Left lobe of liver (tissue), 2 donors: ENCODE measurements at regions not wholly inside any gene's neighbourhood (a gene's known extent, or its start where the extent isn't known, plus 50 kb on each side); places are given as distances from the start of the nearest gene placed in this dataset.
A peak's percentile ranks its signal among the peaks of the same experiment; 100 is the strongest.

Experiments used
- ATAC-seq: fragments of 200-7000 bp; cut with Tn5 transposase; one replicate; pipeline ENCODE4 v1.9.1; 2020; ENCODE audit warnings: mild to moderate bottlenecking, moderate library complexity
- DNase-seq: peaks from one replicate; pipeline ENCODE4 v3.0.0-alpha.2; 2020; ENCODE audit warnings: low spot score
- donor health status: DM: no; HTN: no; CAD: no; lungs with moderate emphysema.
- donor health status: DM: no; HTN: yes; CAD: no.

- ATAC-seq: no peak
- DNase-seq: no peak
Measured at GRCh38 chr9:107991581-107991980, 502.0 kb upstream of the KLF4 start.

DNA sequence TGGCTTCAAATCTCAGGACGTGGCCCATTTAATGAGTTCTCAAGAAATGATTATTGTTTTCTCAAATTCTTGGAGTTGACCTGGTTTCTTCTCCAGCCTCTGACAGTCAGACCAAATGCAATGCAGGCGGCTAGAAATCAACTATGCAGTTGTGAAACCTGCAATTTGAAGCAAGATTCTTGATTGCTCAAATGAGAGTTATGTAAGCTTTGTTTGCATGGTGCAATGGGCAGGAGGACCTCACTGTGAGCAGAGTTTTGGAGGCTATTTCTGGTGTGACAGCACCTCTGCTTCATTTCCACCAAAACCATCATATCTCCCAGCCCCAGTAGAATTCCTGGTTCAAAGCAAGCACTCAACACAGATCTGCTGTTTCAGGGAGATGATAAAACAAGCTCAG is 500.0 kb upstream of the KLF4 start:
- ATAC-seq (peak; percentile 94), DNase-seq (peak; percentile 55)

DNA sequence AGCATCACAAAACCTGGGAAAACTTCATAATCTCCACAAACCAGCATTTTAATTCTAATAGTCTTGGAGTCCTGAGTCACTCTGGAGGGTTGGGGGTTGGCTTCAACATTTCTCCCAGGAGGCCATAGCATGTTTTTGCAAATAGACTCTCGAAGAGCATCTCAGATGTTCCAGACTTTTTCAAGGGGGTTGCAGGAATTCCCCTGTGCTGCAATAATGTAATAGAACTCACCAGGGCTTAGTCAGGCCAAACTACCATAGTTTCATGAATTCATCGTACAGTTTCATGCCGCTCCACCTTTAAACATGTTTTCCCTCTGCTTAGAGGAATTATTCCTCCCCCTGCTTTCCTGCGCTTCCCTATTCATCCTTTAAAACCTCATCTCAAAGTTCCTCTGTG is 499.5 kb upstream of the KLF4 start:
- ATAC-seq (peak; percentile 25), DNase-seq (no peak)

DNA sequence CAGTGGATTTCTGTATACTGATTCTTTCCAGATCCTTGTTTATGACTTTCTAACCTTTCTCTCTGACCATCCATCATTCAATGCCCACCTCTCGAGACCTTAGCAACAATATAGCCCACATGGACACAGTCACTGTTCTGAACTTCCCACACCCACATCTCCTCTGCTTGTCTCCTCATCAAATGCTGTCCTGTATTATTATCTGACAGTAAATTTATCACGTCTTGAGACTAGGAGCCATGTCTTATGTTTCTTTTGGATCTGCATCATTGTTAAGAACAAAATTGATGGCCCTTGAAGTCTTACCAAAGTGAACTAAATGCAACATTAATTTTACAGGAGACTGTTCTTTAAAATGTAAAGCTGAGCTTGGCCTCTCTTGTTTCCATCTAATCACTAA is 495.4 kb upstream of the KLF4 start:
- ATAC-seq (no peak), DNase-seq (no peak)

DNA sequence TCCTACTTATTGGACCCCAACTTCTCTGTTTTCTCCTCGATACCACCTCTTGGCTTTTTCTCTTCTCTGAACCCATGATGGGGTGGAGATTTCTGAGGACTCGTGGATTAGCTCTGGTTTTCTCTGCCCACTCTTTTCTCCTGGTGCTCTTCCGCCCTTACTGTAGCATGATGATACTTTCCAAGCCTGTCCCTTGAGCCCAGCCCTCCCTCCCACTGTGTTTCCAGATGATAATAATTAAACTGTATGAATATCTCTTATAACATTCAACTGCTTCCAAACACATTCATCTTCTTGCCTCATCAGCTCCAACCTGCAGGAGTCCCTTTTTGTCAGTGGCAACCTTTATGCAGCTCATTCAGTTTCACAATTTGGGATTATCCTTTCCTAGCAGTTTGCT is 494.2 kb upstream of the KLF4 start:
- no peak for ATAC-seq
- DNase-seq: no peak

DNA sequence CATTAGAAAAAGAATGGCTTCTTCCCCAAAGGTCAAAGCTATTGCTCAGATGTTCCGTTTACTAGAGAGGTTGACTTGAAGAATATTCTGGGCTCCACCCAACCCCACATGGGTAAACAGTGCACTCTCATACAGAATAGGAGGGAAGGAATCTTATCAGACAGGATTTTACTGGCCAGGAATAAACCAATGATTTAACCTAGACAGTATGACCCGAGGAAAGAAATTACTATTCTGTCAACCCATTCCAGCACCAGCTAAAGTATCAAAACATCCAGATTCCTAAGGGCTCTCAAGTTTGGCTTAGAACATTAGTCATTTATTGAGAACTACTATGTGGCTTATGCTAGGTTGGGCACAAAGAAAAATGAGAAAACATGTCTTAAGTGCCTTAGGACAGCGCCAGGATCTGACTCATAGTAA is 493.6 kb upstream of the KLF4 start:
- DNase-seq: no peak
- no peak for ATAC-seq

DNA sequence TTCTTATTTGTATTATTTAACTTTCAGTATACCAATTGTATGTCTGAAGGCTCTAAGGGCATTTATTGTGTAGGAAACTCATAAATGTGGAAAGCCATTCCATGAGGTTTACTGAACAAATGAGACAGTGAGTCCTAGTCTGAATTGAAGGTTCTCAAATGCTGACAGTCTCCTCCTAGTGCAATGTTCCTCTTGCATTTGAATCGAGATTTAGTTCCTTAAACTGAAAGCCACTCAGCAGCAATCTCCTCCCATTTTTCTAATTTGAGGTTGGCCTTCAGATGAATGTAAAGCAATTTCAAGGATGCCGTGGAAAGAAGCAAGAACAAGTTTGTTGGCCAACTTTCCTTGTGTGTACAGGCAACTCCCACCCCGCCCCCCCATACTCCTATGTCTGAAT is 493.2 kb upstream of the KLF4 start:
- DNase-seq (no peak), ATAC-seq (no peak)

GRCh38 chr9:107982001-107982400 is 492.4 kb upstream of the KLF4 start:
- DNase-seq: no peak
- no peak for ATAC-seq

DNA sequence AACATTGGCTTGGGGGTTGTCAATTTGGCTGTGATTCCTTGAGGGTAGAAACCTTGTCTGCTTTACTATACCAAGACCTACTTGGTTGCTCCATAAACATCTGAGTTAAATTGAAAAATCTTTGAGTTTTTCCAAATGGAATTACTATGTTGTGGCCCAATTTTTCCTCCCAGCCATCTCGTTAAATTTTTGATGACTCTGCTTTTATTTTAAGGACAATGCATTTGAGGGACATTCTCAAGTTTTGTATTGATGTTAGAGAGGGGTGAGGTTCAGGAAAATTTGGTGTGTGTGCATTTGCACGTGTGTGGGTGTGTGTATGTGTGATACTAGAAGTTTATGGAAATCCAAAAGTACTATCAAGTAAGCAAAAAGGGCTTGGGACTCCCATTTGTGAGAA is 491.4 kb upstream of the KLF4 start:
- DNase-seq (no peak), ATAC-seq (no peak)

DNA sequence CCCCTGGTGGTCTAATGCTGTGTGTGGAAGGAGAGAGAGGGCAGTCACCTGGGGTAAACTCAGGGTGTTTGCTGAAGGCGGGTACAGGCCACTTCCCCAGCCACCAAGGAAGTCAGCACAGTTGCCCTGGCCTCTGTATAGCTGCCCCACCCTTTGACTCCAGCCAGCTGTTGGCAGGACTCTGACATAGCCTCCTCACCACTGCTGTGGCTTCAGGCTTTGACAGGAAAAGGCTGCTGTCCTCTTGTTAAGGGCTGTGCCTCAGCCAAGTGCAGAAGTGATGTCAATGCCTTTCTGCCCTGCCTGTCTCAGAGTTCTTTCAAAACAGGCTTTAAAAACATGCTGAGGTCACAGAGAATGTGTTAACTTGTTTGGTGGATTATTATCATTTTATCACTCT is 487.2 kb upstream of the KLF4 start:
- DNase-seq (no peak), ATAC-seq (peak; percentile 63)

- no peak for ATAC-seq
- DNase-seq: no peak
Measured at GRCh38 chr9:107975426-107976010, 485.9 kb upstream of the KLF4 start.

- ATAC-seq: no peak
Measured at GRCh38 chr9:107973451-107973850, 483.9 kb upstream of the KLF4 start.

DNA sequence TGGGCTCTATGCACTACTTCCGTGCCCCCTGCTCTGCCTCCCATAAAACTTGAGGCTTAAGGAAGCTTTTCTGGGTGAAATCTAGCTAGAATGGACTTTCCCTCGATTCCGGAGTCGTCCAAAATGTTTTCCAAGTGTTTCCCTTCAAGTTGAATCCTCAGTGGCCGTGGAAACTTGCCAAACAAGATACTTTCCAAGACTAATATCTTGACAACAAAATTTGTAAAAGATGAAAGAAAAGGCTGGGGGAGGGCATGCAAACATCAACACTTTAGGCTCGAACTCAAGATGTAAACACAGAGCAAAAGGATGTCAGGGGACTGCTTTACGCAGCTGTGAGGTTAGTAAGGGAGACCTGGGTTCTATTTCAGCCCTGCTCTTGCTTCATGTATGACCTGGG is 482.8 kb upstream of the KLF4 start:
- DNase-seq (no peak), ATAC-seq (no peak)

More at GRCh38 chr9:107973451-107973850, 483.9 kb upstream of the KLF4 start:
- no peak for DNase-seq

DNA sequence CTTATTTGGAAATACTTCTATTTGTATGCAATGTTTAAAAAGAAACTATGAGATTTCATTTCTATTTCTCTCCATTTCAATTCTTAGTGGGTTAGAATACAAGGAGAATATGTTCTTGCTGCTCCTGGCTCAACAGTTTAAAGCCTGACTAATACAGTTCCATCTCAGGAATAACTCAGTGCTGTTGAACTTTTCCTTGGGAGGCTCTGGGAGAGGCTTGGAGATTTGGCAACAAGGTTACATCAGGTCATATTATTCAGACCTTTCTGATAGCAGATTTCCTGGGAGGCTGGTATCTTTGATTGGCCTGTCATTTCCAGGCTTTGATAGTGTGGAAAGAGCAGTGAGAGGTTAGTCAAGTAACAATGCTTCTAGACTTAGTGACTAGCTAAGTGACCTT is 481.7 kb upstream of the KLF4 start:
- no peak for ATAC-seq

DNA sequence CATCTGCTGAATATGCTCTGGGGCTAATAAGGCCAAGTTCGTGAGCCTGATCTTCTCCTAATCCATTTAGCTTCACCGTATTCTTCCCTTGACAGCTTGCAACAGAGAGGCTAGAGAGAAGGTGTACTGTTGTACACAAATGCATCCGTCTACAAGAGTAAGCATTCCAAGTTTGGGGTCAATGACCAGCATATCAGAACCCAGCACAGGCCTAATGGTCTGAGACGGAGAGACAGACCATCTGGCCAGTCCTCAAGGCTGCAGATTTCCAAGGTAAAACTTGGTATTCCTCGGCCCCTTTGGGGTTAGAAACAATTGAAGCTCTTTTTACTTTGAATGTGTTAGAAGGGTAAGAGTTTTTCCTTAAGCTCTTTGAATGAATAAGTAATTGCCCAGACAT is 481.2 kb upstream of the KLF4 start:
- DNase-seq (no peak), ATAC-seq (no peak)

More for the DNA sequence above, 481.7 kb upstream of the KLF4 start:
- no peak for DNase-seq

DNA sequence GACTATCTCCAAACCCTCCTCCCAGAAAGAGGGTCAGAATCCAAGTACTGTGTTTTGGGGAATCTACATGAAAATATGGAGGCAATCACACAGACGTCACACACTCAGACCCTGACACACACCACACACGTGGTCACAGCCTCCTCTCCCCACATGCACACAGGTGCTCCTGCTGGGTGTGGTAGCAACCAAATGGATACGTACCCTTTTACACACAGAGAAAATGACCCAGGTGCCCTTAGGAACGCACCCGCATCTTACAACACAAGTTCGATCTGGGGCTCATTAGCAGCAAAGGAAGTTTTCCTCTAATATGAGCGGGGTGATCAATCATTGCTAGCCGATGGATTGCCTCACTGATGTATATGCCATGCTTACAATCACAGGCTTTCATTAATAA is 480.2 kb upstream of the KLF4 start:
- DNase-seq: no peak
- ATAC-seq: no peak

GRCh38 chr9:107969141-107969540 is 479.6 kb upstream of the KLF4 start:
- DNase-seq (no peak), ATAC-seq (no peak)

DNA sequence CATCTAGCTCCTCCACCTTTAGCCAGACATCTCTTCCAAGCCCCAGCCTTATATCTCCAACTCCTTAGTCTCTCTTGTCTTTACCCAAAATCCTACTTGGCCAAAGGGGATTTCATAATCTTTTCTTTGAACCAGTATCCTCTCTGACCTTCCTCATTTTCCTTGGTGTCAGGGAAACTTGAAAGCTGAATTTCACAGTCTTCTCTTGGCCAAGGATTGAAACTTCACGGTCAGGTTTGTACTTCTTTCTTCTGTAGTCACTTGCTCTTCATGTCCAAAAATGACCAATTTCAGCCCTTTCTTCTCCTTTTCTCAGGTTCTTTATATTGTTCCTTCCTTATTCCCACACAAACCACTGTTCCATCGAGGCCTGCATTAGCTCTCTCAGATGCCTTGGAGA is 473.7 kb upstream of the KLF4 start:
- DNase-seq (no peak), ATAC-seq (no peak)

DNA sequence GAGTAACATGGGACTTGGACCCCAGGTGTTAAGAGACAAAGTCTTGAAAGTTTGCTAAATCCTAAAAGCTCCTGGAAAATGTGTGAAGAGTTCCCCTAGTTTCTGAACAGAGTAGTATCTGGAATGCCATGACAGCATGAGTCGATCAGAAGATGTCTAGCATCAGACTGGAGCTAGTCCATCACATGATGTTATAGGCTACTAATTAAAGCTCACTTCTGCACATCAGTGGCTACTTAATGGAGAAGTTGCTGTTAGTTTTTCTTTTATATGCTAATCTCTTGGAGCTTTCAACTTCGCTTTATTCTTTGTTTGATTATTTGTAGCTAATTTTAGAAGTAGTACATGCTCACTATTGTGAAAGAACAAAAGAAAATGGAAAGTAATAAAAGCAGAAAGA is 471.3 kb upstream of the KLF4 start:
- DNase-seq (no peak), ATAC-seq (no peak)

DNA sequence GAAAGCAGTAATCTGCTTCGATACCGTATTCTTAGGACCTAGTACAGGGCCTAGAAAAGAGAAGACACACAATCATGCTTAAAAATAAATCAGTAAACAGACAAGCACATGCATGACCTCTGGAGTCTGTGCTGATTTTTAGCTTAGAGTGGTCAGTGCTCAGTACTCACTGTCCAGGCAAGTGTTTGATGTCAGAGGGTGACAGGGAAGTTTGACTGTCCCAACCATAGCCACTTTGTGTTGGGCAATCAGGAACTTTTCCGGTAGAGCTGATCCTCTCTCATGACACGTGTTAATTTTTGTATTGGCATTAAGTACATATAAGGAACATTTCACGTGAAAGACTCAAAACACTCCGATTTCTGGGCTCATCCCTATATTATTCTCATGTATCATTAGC is 464.7 kb upstream of the KLF4 start:
- DNase-seq: no peak
- ATAC-seq: peak; percentile 63

GRCh38 chr9:107953556-107954125 is 464.1 kb upstream of the KLF4 start:
- ATAC-seq: no peak
- DNase-seq: no peak

DNA sequence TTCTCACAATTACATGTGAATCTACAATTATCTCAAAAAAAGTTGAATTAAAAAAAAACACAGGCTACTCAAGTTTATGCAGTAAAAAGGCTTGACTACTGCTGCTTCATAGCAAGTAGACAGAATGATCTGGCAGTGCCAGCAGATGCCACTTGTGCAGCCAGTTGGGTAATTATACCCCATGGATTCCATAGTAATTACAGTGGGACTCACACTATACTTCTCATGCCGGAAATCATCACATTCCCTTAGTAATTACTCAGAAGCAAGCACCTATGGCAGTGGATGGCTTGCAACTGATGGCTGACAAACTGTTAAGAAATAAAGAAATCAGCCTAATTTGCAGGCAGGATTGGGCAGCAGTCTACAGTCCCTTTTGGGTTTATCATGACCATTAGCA is 463.2 kb upstream of the KLF4 start:
- no peak for DNase-seq

DNA sequence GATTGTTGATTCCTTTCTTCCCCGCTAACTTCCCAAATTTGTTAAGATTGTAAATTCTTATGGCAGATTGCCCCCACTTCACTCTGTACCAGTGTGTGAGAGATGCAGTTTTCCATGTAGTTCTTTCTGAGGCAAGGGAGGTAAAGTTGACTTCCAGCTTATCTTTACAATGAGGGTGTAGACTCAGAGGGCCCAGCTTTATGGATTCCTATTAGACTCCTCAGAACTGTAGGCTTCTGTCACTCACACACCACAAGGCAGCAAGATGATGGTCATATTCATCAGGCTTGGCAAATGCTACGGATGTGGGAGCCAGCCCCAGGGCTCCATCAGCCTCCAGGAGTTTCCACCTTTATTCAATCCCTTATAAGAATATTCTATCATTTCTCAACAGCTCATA is 461.9 kb upstream of the KLF4 start:
- no peak for DNase-seq

More for the DNA sequence above, 463.2 kb upstream of the KLF4 start:
- ATAC-seq: no peak

More for the DNA sequence above, 461.9 kb upstream of the KLF4 start:
- ATAC-seq: no peak
